CD14-positive monocyte (primary cell): ENCODE measurements at regions not wholly inside any gene's neighbourhood (a gene's known extent, or its start where the extent isn't known, plus 50 kb on each side); places are given as distances from the start of the nearest gene placed in this dataset.

Experiments used
- DNase-seq, 3 donors: peaks; one replicate each; pipeline ENCODE4 v3.0.0-alpha.2; 2011 to 2022
- H2AFZ ChIP-seq: 2 replicates; pipeline ENCODE4 v1.6.0; 2012; ENCODE audit warnings: mild to moderate bottlenecking, low read depth, low read length, inconsistent platforms; ENCODE audit not compliant: insufficient read depth, poor library complexity, severe bottlenecking
- H3K27ac ChIP-seq, 2 donors: 1 replicate in 1 of 2; 2 replicates in 1 of 2; pipeline ENCODE4 v1.5.1; 2012 to 2013; ENCODE audit warnings: low read length in 2 of 2, control low read depth in 1 of 2, inconsistent platforms in 1 of 2, low read depth in 1 of 2, mild to moderate bottlenecking in 1 of 2
- H3K27me3 ChIP-seq, 2 donors: one replicate each; pipeline versions ENCODE4 v1.6.0 to v1.6.1; 2011 to 2013; ENCODE audit warnings: low read length in 2 of 2; ENCODE audit not compliant: control insufficient read depth in 2 of 2, insufficient read depth in 2 of 2
- H3K36me3 ChIP-seq, 2 donors: replicated peaks in 1 of 2; 1 replicate in 1 of 2; 2 replicates in 1 of 2; pipeline versions ENCODE4 v1.5.1 to v1.6.1; 2012 to 2013; ENCODE audit warnings: low read length in 2 of 2, control low read depth in 1 of 2, inconsistent platforms in 1 of 2, mild to moderate bottlenecking in 1 of 2; ENCODE audit not compliant: insufficient read depth in 2 of 2, control insufficient read depth in 1 of 2
- H3K4me1 ChIP-seq, 2 donors: 1 replicate in 1 of 2; 2 replicates in 1 of 2; pipeline versions ENCODE4 v1.5.1 to v1.6.1; 2012 to 2013; ENCODE audit warnings: low read length in 2 of 2, control low read depth in 1 of 2, inconsistent platforms in 1 of 2, mild to moderate bottlenecking in 1 of 2, moderate library complexity in 1 of 2; ENCODE audit not compliant: insufficient read depth in 2 of 2, control insufficient read depth in 1 of 2
- H3K4me2 ChIP-seq: replicated peaks from 2 replicates; pipeline ENCODE3; 2012; ENCODE audit warnings: low read length, moderate library complexity, mild to moderate bottlenecking; ENCODE audit not compliant: poor library complexity, severe bottlenecking; ENCODE audit errors: extremely low read depth
- H3K4me3 ChIP-seq, 3 experiments: fragments of 200-600 bp in 1 of 3; sonication (generic) in 1 of 3; replicated peaks in 1 of 3; 1 replicate in 2 of 3; 2 replicates in 1 of 3; pipeline ENCODE4 v1.5.1; 2011 to 2013; ENCODE audit warnings: low read length in 3 of 3, mild to moderate bottlenecking in 3 of 3, control low read depth in 2 of 3, low read depth in 2 of 3, inconsistent platforms in 1 of 3, moderate library complexity in 1 of 3
- H3K79me2 ChIP-seq: 2 replicates; pipeline ENCODE4 v1.6.0; 2012; ENCODE audit warnings: mild to moderate bottlenecking, control low read depth, inconsistent platforms, low read length, moderate library complexity; ENCODE audit not compliant: insufficient read depth
- H3K9ac ChIP-seq: 2 replicates; pipeline ENCODE4 v1.6.0; 2017; ENCODE audit warnings: low read length, mild to moderate bottlenecking; ENCODE audit not compliant: insufficient read depth, poor library complexity, severe bottlenecking
- H3K9me3 ChIP-seq, 2 donors: replicated peaks in 1 of 2; 1 replicate in 1 of 2; 2 replicates in 1 of 2; pipeline versions ENCODE4 v1.5.1 to v1.6.1; 2012 to 2013; ENCODE audit warnings: low read length in 2 of 2, control low read depth in 1 of 2; ENCODE audit not compliant: control insufficient read depth in 1 of 2, insufficient read depth in 1 of 2
- H4K20me1 ChIP-seq: 2 replicates; pipeline ENCODE4 v1.6.0; 2012; ENCODE audit warnings: mild to moderate bottlenecking, low read length, control low read depth, moderate library complexity; ENCODE audit not compliant: insufficient read depth
- H3K27ac Mint-ChIP-seq, 7 donors: one replicate each; pipeline ENCODE4 v1.8.0; 2020; ENCODE audit warnings: mild to moderate bottlenecking in 7 of 7, mixed read lengths in 7 of 7, moderate library complexity in 6 of 7, inconsistent platforms in 2 of 7
- H3K27me3 Mint-ChIP-seq, 3 donors: one replicate each; pipeline ENCODE4 v1.8.0; 2021 to 2022; ENCODE audit warnings: low read depth in 3 of 3, mild to moderate bottlenecking in 3 of 3, mixed read lengths in 3 of 3, moderate library complexity in 3 of 3, inconsistent platforms in 1 of 3
- H3K36me3 Mint-ChIP-seq, 2 donors: one replicate each; pipeline ENCODE4 v1.8.0; 2020; ENCODE audit warnings: mixed read lengths in 2 of 2, inconsistent platforms in 1 of 2, mild to moderate bottlenecking in 1 of 2
- H3K4me1 Mint-ChIP-seq: one replicate; pipeline ENCODE4 v1.8.0; 2020; ENCODE audit warnings: mild to moderate bottlenecking, mixed read lengths
- H3K4me3 Mint-ChIP-seq, 2 donors: one replicate each; pipeline ENCODE4 v1.8.0; 2020; ENCODE audit warnings: mild to moderate bottlenecking in 2 of 2, mixed read lengths in 2 of 2, moderate library complexity in 1 of 2
- H3K9me3 Mint-ChIP-seq, 7 donors: one replicate each; pipeline ENCODE4 v1.8.0; 2020 to 2022; ENCODE audit warnings: mixed read lengths in 7 of 7, mild to moderate bottlenecking in 6 of 7, moderate library complexity in 6 of 7, inconsistent platforms in 2 of 7
- WGBS: methylation state at CpG from one replicate; pipeline ENCODE4 v1.1.5; 2013; ENCODE audit warnings: missing lambda C conversion rate; ENCODE audit not compliant: insufficient coverage; 5-methylcytosine and 5-hydroxymethylcytosine counted together
- intact Hi-C, 2 donors: fragments of 100-400 bp; cut with micrococcal nuclease; formaldehyde crosslinking; loops; one replicate each; pipeline versions ENCODE4 v1.15.0 to v1.15.1; 2023
- TF ChIP-seq, protein P1 (sequence below): fragments of 200-600 bp; IDR thresholded peaks from one replicate; pipeline ENCODE4 v1.8.0; 2022; ENCODE audit warnings: antibody characterized with exemption, mild to moderate bottlenecking

GRCh38 chr12:33248364-33248763, 191.3 kb downstream of the SYT10 start:
- no peak for DNase-seq
- H3K4me1 ChIP-seq: no peaks in the 10 kb centered on the region
- WGBS: 100% methylated on average over 1 of the region's 3 CpGs
- H3K36me3 Mint-ChIP-seq: no peaks in the 10 kb centered on the region
- no peak overlapping the region for H3K4me3 ChIP-seq
- H3K27ac ChIP-seq: no peak overlapping the region
- no peak overlapping the region for H3K4me2 ChIP-seq
- peaks cover 0 to 4% of the 10 kb centered on the region in 2 donors for H3K9me3 ChIP-seq
- TF ChIP-seq, protein P1, sequence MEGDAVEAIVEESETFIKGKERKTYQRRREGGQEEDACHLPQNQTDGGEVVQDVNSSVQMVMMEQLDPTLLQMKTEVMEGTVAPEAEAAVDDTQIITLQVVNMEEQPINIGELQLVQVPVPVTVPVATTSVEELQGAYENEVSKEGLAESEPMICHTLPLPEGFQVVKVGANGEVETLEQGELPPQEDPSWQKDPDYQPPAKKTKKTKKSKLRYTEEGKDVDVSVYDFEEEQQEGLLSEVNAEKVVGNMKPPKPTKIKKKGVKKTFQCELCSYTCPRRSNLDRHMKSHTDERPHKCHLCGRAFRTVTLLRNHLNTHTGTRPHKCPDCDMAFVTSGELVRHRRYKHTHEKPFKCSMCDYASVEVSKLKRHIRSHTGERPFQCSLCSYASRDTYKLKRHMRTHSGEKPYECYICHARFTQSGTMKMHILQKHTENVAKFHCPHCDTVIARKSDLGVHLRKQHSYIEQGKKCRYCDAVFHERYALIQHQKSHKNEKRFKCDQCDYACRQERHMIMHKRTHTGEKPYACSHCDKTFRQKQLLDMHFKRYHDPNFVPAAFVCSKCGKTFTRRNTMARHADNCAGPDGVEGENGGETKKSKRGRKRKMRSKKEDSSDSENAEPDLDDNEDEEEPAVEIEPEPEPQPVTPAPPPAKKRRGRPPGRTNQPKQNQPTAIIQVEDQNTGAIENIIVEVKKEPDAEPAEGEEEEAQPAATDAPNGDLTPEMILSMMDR: no peak
- no peak overlapping the region for H3K27ac Mint-ChIP-seq
- no peak overlapping the region for H3K9ac ChIP-seq
- H3K36me3 ChIP-seq: no peaks in the 10 kb centered on the region
- H3K4me1 Mint-ChIP-seq: no peaks in the 10 kb centered on the region
- H3K27me3 ChIP-seq: no peaks in the 10 kb centered on the region
- no peak overlapping the region for H3K4me3 Mint-ChIP-seq
- no peaks in the 10 kb centered on the region for H4K20me1 ChIP-seq
- intact Hi-C loops: no loop called here
- no peak overlapping the region for H2AFZ ChIP-seq
- peaks cover 3 to 12% (median 6%) of the 10 kb centered on the region in 7 donors for H3K9me3 Mint-ChIP-seq
- H3K27me3 Mint-ChIP-seq: no peaks in the 10 kb centered on the region
- H3K79me2 ChIP-seq: no peaks in the 10 kb centered on the region

GRCh38 chr12:33247625-33248024, 192.0 kb downstream of the SYT10 start:
- H3K4me1 ChIP-seq: no peaks in the 10 kb centered on the region
- DNase-seq: no peak
- no peaks in the 10 kb centered on the region for H3K4me1 Mint-ChIP-seq
- H3K27ac Mint-ChIP-seq: no peak overlapping the region
- no peak overlapping the region for H3K4me2 ChIP-seq
- peaks cover 0 to 4% of the 10 kb centered on the region in 2 donors for H3K9me3 ChIP-seq
- no peak overlapping the region for H3K4me3 Mint-ChIP-seq
- TF ChIP-seq, protein P1: no peak
- no peak overlapping the region for H3K9ac ChIP-seq
- intact Hi-C loops: no loop called here
- WGBS: no CpG with 5 or more reads among the region's 1 CpG
- no peak overlapping the region for H3K4me3 ChIP-seq
- no peak overlapping the region for H3K27ac ChIP-seq
- H3K9me3 Mint-ChIP-seq: peaks cover 3 to 12% (median 6%) of the 10 kb centered on the region in 7 donors
- H2AFZ ChIP-seq: no peak overlapping the region
- no peaks in the 10 kb centered on the region for H3K36me3 ChIP-seq
- no peaks in the 10 kb centered on the region for H3K27me3 ChIP-seq
- H3K36me3 Mint-ChIP-seq: no peaks in the 10 kb centered on the region
- H3K79me2 ChIP-seq: no peaks in the 10 kb centered on the region
- H3K27me3 Mint-ChIP-seq: no peaks in the 10 kb centered on the region
- no peaks in the 10 kb centered on the region for H4K20me1 ChIP-seq
